HG02840 (cell line): ENCODE measurements at regions not wholly inside any gene's neighbourhood (a gene's known extent, or its start where the extent isn't known, plus 50 kb on each side); places are given as distances from the start of the nearest gene placed in this dataset.
A peak's percentile ranks its signal among the peaks of the same experiment; 100 is the strongest.

Source experiments
- ATAC-seq: cut with Tn5 transposase; IDR thresholded peaks from one replicate; pipeline ENCODE4 v1.9.1; 2021; ENCODE audit warnings: mild to moderate bottlenecking, moderate library complexity, moderate number of reproducible peaks; ENCODE audit not compliant: unreplicated experiment, low FRiP score

GRCh38 chr4:22129454-22130029, 181.0 kb upstream of the KCNIP4 start:
- no peak for ATAC-seq

- ATAC-seq = no peak
Measured at GRCh38 chr4:22122062-22122461, 173.5 kb upstream of the KCNIP4 start.

GRCh38 chr4:22115262-22115661, 166.7 kb upstream of the KCNIP4 start:
- ATAC-seq = no peak

- ATAC-seq = no peak
Measured at GRCh38 chr4:22103768-22104167, 155.2 kb upstream of the KCNIP4 start.

- ATAC-seq = no peak
Measured at GRCh38 chr4:22099896-22100295, 151.3 kb upstream of the KCNIP4 start.

- ATAC-seq = no peak
Measured at GRCh38 chr4:22097596-22097995, 149.0 kb upstream of the KCNIP4 start.

- ATAC-seq = no peak
Measured at GRCh38 chr4:22094217-22094616, 145.6 kb upstream of the KCNIP4 start.

GRCh38 chr4:22093126-22093525, 144.6 kb upstream of the KCNIP4 start:
- ATAC-seq = no peak

- ATAC-seq = no peak
Measured at GRCh38 chr4:22091906-22092305, 143.3 kb upstream of the KCNIP4 start.

- no peak for ATAC-seq
Measured at GRCh38 chr4:22091352-22091717, 142.8 kb upstream of the KCNIP4 start.

GRCh38 chr4:22090661-22091351, 142.2 kb upstream of the KCNIP4 start:
- ATAC-seq = no peak

GRCh38 chr4:22077571-22077970, 129.0 kb upstream of the KCNIP4 start:
- no peak for ATAC-seq

- no peak for ATAC-seq
Measured at GRCh38 chr4:22072726-22073125, 124.2 kb upstream of the KCNIP4 start.

GRCh38 chr4:22072240-22072639, 123.7 kb upstream of the KCNIP4 start:
- ATAC-seq = no peak

- ATAC-seq = peak; percentile 54
Measured at GRCh38 chr4:22071749-22072148, 123.2 kb upstream of the KCNIP4 start.

- ATAC-seq = no peak
Measured at GRCh38 chr4:22070256-22070655, 121.7 kb upstream of the KCNIP4 start.

- no peak for ATAC-seq
Measured at GRCh38 chr4:22063613-22064012, 115.0 kb upstream of the KCNIP4 start.

- ATAC-seq = no peak
Measured at GRCh38 chr4:22062676-22063075, 114.1 kb upstream of the KCNIP4 start.

GRCh38 chr4:22055954-22056353, 107.4 kb upstream of the KCNIP4 start:
- ATAC-seq = no peak

- ATAC-seq = no peak
Measured at GRCh38 chr4:22052076-22052475, 103.5 kb upstream of the KCNIP4 start.

- ATAC-seq = no peak
Measured at GRCh38 chr4:22048323-22048722, 99.8 kb upstream of the KCNIP4 start.

GRCh38 chr4:22047793-22048192, 99.2 kb upstream of the KCNIP4 start:
- ATAC-seq = no peak
